T1000 (cell line): ENCODE measurements at regions not wholly inside any gene's neighbourhood (a gene's known extent, or its start where the extent isn't known, plus 50 kb on each side); places are given as distances from the start of the nearest gene placed in this dataset.
"Not testable (repeated sequence)": the region's sequence is repeated elsewhere in the genome, so short reads cannot be mapped to it uniquely, and the experiment has no call there.

Experiments used
- DNase-seq: peaks from one replicate; lab custom pipeline; 2025; ENCODE audit warnings: mixed read lengths; lab: John Stamatoyannopoulos, UW

GRCh38 chr6:76772951-76773350 lies 690.3 kb downstream of the HTR1B start:
- no peak for DNase-seq

GRCh38 chr6:76771059-76771634 lies 692.1 kb downstream of the HTR1B start:
- DNase-seq, result no peak

- DNase-seq, result no peak
These were observed 693.0 kb downstream of the HTR1B start for GRCh38 chr6:76770281-76770680.

GRCh38 chr6:76768556-76768955 lies 694.7 kb downstream of the HTR1B start:
- no peak for DNase-seq

GRCh38 chr6:76764057-76764456 lies 691.6 kb upstream of the IMPG1 start:
- no peak for DNase-seq

GRCh38 chr6:76752841-76753240 lies 680.4 kb upstream of the IMPG1 start:
- DNase-seq, result no peak

GRCh38 chr6:76745388-76745787 lies 672.9 kb upstream of the IMPG1 start:
- DNase-seq, result not testable (repeated sequence)

- not testable (repeated sequence) for DNase-seq
These were observed 671.8 kb upstream of the IMPG1 start for GRCh38 chr6:76744151-76744720.

- no peak for DNase-seq
These were observed 670.5 kb upstream of the IMPG1 start for GRCh38 chr6:76742919-76743318.

GRCh38 chr6:76719449-76719848 lies 647.0 kb upstream of the IMPG1 start:
- no peak for DNase-seq

GRCh38 chr6:76708641-76709331 lies 636.3 kb upstream of the IMPG1 start:
- DNase-seq, result no peak

GRCh38 chr6:76707630-76708029 lies 635.2 kb upstream of the IMPG1 start:
- DNase-seq, result no peak

- no peak for DNase-seq
These were observed 634.2 kb upstream of the IMPG1 start for GRCh38 chr6:76706631-76707030.

- no peak for DNase-seq
These were observed 633.6 kb upstream of the IMPG1 start for GRCh38 chr6:76706086-76706485.

- DNase-seq, result no peak
These were observed 631.3 kb upstream of the IMPG1 start for GRCh38 chr6:76703786-76704185.

- no peak for DNase-seq
These were observed 630.8 kb upstream of the IMPG1 start for GRCh38 chr6:76703285-76703684.

- DNase-seq, result no peak
These were observed 629.7 kb upstream of the IMPG1 start for GRCh38 chr6:76702187-76702586.

GRCh38 chr6:76701610-76702009 lies 629.1 kb upstream of the IMPG1 start:
- DNase-seq, result no peak

- no peak for DNase-seq
These were observed 625.1 kb upstream of the IMPG1 start for GRCh38 chr6:76697585-76697984.

GRCh38 chr6:76694795-76695194 lies 622.3 kb upstream of the IMPG1 start:
- DNase-seq, result no peak

- no peak for DNase-seq
These were observed 612.4 kb upstream of the IMPG1 start for GRCh38 chr6:76684875-76685274.

- DNase-seq, result no peak
These were observed 611.5 kb upstream of the IMPG1 start for GRCh38 chr6:76683985-76684384.

- DNase-seq, result no peak
These were observed 610.4 kb upstream of the IMPG1 start for GRCh38 chr6:76682842-76683241.

- DNase-seq, result no peak
These were observed 609.3 kb upstream of the IMPG1 start for GRCh38 chr6:76681781-76682180.
